ENCODE measurements at regions not wholly inside any gene's neighbourhood (a gene's known extent, or its start where the extent isn't known, plus 50 kb on each side); places are given as distances from the start of the nearest gene placed in this dataset.

- TF ChIP-seq EZH2 (IDR thresholded peaks at IDR 0.05; ENCODE audit: borderline replicate concordance, insufficient read depth, low read depth, low read length, poor library complexity, severe bottlenecking) (no peak), CTCF (IDR thresholded peaks at IDR 0.05) (no peak)
These were observed 248.1 kb downstream of the CD109 start for GRCh38 chr6:73943930-73944652.
